T-helper 1 cell (primary cell): ENCODE measurements at regions not wholly inside any gene's neighbourhood (a gene's known extent, or its start where the extent isn't known, plus 50 kb on each side); places are given as distances from the start of the nearest gene placed in this dataset.
"Not testable (repeated sequence)": the region's sequence is repeated elsewhere in the genome, so short reads cannot be mapped to it uniquely, and the experiment has no call there.

ENCODE experiments used
- DNase-seq, 5 donors: peaks; one replicate each; pipeline ENCODE4 v3.0.0-alpha.2; 2012 to 2020

GRCh38 chr17:14595656-14596055 is 294.8 kb downstream of the HS3ST3B1 start:
- DNase-seq = no peak

- no peak for DNase-seq
These were observed 293.8 kb downstream of the HS3ST3B1 start for GRCh38 chr17:14594690-14595089.

GRCh38 chr17:14593956-14594355 is 293.1 kb downstream of the HS3ST3B1 start:
- DNase-seq = no peak

- no peak for DNase-seq
These were observed 289.8 kb downstream of the HS3ST3B1 start for GRCh38 chr17:14590459-14591250.

GRCh38 chr17:14585099-14585498 is 284.2 kb downstream of the HS3ST3B1 start:
- no peak for DNase-seq

- no peak for DNase-seq
These were observed 282.1 kb downstream of the HS3ST3B1 start for GRCh38 chr17:14582996-14583395.

- DNase-seq = no peak
These were observed 280.4 kb downstream of the HS3ST3B1 start for GRCh38 chr17:14581186-14581830.

- DNase-seq = no peak
These were observed 279.6 kb downstream of the HS3ST3B1 start for GRCh38 chr17:14580499-14580898.

- no peak for DNase-seq
These were observed 278.8 kb downstream of the HS3ST3B1 start for GRCh38 chr17:14579716-14580115.

- DNase-seq = no peak
These were observed 274.6 kb downstream of the HS3ST3B1 start for GRCh38 chr17:14575471-14575953.

GRCh38 chr17:14560325-14560724 is 259.4 kb downstream of the HS3ST3B1 start:
- DNase-seq = not testable (repeated sequence)

GRCh38 chr17:14559264-14560119 is 258.6 kb downstream of the HS3ST3B1 start:
- DNase-seq = no peak

- DNase-seq = no peak
These were observed 256.6 kb downstream of the HS3ST3B1 start for GRCh38 chr17:14557480-14557879.

GRCh38 chr17:14553847-14554246 is 253.0 kb downstream of the HS3ST3B1 start:
- DNase-seq = no peak

GRCh38 chr17:14552306-14552705 is 251.4 kb downstream of the HS3ST3B1 start:
- no peak for DNase-seq

GRCh38 chr17:14547556-14547955 is 246.7 kb downstream of the HS3ST3B1 start:
- no peak for DNase-seq

GRCh38 chr17:14547016-14547415 is 246.1 kb downstream of the HS3ST3B1 start:
- no peak for DNase-seq

- no peak for DNase-seq
These were observed 244.4 kb downstream of the HS3ST3B1 start for GRCh38 chr17:14545156-14545906.

GRCh38 chr17:14541714-14542113 is 240.8 kb downstream of the HS3ST3B1 start:
- DNase-seq = no peak

- DNase-seq = no peak
These were observed 238.9 kb downstream of the HS3ST3B1 start for GRCh38 chr17:14539801-14540200.

- DNase-seq = not testable (repeated sequence)
These were observed 231.4 kb downstream of the HS3ST3B1 start for GRCh38 chr17:14532242-14532641.
